Retinal pigment epithelial cell (primary cell): ENCODE measurements at regions not wholly inside any gene's neighbourhood (a gene's known extent, or its start where the extent isn't known, plus 50 kb on each side); places are given as distances from the start of the nearest gene placed in this dataset.
A peak's percentile ranks its signal among the peaks of the same experiment; 100 is the strongest.

Experiments used
- DNase-seq: peaks from one replicate; pipeline ENCODE4 v3.0.0-alpha.2; 2010; ENCODE audit warnings: low read depth
- H3K4me3 ChIP-seq: 2 replicates; pipeline ENCODE4 v1.5.1; 2011; ENCODE audit warnings: mild to moderate bottlenecking, low read length, control low read depth, moderate library complexity
- TF ChIP-seq, protein P1 (sequence below): conservative IDR thresholded peaks from 2 replicates; pipeline ENCODE4 v1.5.1; 2011; ENCODE audit warnings: low read depth, low read length, control low read depth, inconsistent platforms

DNA sequence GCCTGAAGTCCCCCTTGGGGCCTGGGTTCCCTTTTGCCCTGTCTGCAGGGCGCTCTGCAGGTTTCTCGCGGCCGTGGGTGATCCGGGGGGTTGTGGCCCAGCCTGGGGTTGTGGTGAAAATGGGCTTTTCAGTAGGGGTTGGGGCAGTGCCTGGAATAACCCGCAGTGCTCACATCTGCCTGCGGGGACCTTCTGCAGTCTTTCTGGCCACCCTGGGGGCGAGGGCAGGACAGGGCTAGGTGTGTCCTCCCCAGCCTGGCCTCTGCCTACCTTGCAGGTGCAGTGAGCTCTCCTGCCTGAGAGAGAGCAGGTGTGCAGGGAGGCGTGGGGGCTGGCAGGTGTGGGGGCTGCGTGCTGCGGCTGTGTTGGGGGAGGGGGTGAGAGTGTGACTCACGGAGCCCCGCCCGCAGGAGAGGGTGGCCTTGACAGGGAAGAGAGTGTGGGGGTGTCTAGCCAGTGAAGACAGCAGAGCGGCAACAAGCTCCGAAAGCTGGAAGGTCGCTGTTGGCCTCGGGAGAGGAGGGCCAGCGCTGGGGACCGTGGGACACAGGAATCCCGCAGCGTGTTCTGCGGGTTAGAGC, 131.4 kb downstream of the MRPL36 start:
- H3K4me3 ChIP-seq, result no peak overlapping the region
- no peak for DNase-seq
- TF ChIP-seq, protein P1, sequence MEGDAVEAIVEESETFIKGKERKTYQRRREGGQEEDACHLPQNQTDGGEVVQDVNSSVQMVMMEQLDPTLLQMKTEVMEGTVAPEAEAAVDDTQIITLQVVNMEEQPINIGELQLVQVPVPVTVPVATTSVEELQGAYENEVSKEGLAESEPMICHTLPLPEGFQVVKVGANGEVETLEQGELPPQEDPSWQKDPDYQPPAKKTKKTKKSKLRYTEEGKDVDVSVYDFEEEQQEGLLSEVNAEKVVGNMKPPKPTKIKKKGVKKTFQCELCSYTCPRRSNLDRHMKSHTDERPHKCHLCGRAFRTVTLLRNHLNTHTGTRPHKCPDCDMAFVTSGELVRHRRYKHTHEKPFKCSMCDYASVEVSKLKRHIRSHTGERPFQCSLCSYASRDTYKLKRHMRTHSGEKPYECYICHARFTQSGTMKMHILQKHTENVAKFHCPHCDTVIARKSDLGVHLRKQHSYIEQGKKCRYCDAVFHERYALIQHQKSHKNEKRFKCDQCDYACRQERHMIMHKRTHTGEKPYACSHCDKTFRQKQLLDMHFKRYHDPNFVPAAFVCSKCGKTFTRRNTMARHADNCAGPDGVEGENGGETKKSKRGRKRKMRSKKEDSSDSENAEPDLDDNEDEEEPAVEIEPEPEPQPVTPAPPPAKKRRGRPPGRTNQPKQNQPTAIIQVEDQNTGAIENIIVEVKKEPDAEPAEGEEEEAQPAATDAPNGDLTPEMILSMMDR, result no peak

DNA sequence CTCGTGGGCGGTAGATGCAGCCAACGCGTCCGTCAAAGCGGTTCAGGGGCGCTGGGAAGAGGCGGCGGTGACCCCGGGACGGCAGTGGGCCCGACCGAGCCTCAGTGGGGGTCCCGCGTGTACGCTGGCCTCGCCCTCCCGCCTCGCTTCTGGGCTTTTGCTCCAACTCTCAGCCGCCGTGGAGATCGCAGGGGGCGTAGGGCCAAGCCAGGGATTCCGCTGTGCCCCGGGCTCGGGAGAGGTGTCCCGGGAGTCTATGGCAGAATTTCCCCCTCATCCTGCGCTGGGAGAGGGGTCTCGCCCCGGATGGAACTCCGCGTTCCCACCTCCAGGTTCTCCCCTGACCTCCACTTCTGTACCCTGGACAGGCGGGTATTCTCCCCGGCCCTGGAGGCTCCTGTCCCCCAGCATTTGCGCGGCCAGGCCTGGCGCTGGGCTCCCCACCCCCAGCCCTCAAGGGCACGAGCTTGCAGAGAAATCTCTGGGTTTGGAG, 131.9 kb downstream of the MRPL36 start:
- H3K4me3 ChIP-seq, result no peak overlapping the region
- TF ChIP-seq, protein P1, result no peak
- no peak for DNase-seq

DNA sequence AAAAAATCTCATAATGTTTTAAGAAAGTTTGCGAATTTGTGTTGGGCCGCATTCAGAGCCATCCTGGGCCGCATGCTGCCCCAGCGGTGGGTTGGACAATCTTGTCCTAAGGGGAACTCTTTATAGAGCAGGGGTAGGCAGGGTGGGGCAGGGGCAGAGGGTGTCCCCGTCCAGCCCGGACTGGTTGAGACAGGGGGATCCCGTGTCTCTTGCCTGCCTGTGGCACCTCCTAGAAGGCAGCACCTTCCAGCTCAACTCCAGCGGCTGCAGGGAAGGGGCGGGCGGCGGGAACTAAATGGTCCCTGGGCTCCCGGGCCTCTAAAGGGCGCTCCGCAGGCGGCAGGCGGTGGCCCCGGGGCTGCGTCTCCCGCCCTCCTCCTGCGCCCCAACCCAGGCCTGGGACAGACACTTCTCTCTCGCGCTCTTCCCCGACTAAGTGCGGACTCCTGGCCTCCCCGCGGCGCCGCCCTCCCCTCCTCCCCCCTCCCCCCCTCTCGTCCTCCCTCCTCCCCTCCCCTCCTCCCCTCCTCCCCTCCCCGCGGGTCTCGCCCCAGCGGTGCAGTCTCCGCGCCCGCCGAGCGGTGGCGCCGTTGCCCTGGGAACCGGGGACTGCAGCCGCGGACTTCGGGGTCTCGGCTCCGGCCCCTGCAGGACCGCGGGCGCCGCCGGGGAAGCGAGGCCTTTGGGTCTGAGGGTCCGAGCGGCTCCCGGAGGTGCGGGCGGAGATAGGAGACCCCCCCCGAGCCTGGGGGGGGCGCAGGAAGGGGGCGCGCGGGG, 132.6 kb downstream of the MRPL36 start:
- DNase-seq, result no peak
- H3K4me3 ChIP-seq, result no peak overlapping the region
- TF ChIP-seq, protein P1, result peak; percentile 48

DNA sequence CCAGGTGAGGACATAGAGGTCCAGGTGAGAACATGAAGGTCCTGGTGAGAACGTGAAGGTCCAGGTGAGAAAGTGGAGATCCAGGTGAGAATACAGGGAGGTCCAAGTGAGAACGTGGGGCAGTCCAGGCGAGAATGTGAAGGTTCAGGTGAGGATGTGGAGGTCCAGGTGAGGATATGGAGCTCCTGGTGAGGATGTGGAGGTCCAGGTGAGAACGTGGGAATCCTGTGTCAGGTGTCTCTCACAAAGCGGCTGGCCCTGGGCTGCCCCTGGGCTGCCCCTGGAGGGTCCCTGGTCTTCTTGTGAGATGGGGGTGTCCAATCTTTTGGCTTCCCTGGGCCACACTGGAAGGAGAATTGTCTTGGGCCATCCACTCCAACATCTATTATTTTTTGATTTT, 133.4 kb downstream of the MRPL36 start:
- TF ChIP-seq, protein P1, result no peak
- DNase-seq, result no peak
- H3K4me3 ChIP-seq, result no peak overlapping the region

DNA sequence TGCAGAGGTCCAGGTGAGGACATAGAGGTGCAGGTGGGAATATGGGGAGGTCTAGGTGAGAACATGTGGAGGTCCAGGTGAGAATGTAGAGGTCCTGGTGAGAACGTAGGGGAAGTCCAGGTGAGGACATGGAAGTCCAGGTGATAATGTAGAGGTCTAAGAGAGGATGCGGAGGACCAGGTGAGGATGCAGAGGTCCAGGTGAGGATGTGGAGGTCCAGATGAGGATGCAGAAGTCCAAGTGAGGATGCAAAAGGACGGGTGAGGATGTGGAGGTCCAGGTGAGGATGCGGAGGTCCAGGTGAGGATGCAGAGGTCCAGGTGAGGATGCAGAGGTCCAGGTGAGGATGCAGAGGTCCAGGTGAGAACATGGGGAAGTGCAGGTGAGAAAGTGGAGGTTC, 133.8 kb downstream of the MRPL36 start:
- H3K4me3 ChIP-seq, result no peak overlapping the region
- TF ChIP-seq, protein P1, result no peak
- no peak for DNase-seq

DNA sequence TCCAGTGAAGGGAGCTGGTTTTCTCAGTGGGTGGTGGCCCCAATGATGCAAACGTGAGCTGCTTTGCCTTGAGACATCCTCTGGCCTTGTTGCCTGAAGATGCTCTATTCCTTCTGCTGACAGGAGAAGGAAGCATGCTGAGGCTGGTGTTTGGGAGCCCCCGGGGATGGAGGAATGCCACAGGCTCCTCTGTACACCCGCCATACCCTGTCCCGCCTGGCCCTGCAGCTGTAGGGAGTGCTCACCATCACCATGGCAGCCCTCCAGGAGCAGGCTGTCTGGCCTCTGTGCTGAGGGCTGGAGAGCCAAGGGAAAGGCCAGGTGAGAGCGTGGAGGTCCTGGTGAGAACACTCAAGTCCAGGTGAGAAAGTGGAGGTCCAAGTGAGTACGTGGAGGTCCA, 134.4 kb downstream of the MRPL36 start:
- no peak for DNase-seq
- TF ChIP-seq, protein P1, result no peak
- no peak overlapping the region for H3K4me3 ChIP-seq

DNA sequence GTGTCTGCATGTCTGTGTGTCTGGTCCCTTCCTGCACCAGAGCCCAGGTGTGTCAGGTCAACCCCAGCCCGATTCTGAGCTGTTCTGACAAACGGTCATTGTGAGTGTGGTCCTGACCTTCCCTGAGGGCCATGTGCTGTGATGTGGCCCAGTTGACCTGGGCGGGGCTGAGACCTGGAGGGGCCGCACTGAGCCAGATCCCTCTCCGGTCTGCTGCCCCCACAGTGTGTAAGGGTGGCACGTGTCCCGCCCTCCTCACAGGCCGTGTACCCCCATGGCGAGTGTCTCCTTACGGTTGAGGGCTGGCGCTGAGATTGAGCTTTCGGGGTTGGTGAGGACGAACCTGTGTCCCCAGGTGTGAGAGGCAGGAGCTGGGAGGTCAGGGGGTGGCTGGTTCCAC, 136.5 kb downstream of the MRPL36 start:
- no peak overlapping the region for H3K4me3 ChIP-seq
- DNase-seq, result no peak
- TF ChIP-seq, protein P1, result no peak
